H9 (cell line): ENCODE measurements at regions not wholly inside any gene's neighbourhood (a gene's known extent, or its start where the extent isn't known, plus 50 kb on each side); places are given as distances from the start of the nearest gene placed in this dataset.

Source experiments
- DNase-seq: peaks from one replicate; pipeline ENCODE4 v3.0.0-alpha.2; 2017
- H2AFZ ChIP-seq: one replicate; pipeline ENCODE4 v1.6.1; 2013; ENCODE audit warnings: mild to moderate bottlenecking, low read length, control low read depth, moderate library complexity
- H2AK5ac ChIP-seq: 2 replicates; pipeline ENCODE4 v1.6.1; 2013; ENCODE audit warnings: low read length, control low read depth, mixed read lengths; ENCODE audit not compliant: insufficient read length
- H2BK120ac ChIP-seq: one replicate; pipeline ENCODE4 v1.6.1; 2013; ENCODE audit warnings: low read depth, mild to moderate bottlenecking, low read length, control low read depth, inconsistent platforms; ENCODE audit not compliant: poor library complexity, severe bottlenecking
- H2BK12ac ChIP-seq: 2 replicates; pipeline ENCODE4 v1.6.1; 2013; ENCODE audit warnings: low read length, control low read depth, mixed read lengths, low read depth; ENCODE audit not compliant: insufficient read length
- H2BK15ac ChIP-seq: 2 replicates; pipeline ENCODE4 v1.6.1; 2013; ENCODE audit warnings: low read depth, low read length, control low read depth
- H2BK20ac ChIP-seq: one replicate; pipeline ENCODE4 v1.6.1; 2013; ENCODE audit warnings: low read depth, mild to moderate bottlenecking, low read length, control low read depth, inconsistent platforms; ENCODE audit not compliant: poor library complexity, severe bottlenecking
- H2BK5ac ChIP-seq: 2 replicates; pipeline ENCODE4 v1.6.1; 2013; ENCODE audit warnings: low read length, control low read depth, mixed read lengths; ENCODE audit not compliant: insufficient read length
- H3K14ac ChIP-seq: 2 replicates; pipeline ENCODE4 v1.6.1; 2013; ENCODE audit warnings: low read length, control low read depth; ENCODE audit not compliant: insufficient read depth
- H3K18ac ChIP-seq: 2 replicates; pipeline ENCODE4 v1.6.1; 2013; ENCODE audit warnings: low read depth, mild to moderate bottlenecking, mixed read lengths, low read length, control low read depth; ENCODE audit not compliant: insufficient read length
- H3K23ac ChIP-seq: 2 replicates; pipeline ENCODE4 v1.6.1; 2013; ENCODE audit warnings: low read length, control low read depth, mixed read lengths, low read depth; ENCODE audit not compliant: insufficient read length
- H3K23me2 ChIP-seq: 2 replicates; pipeline ENCODE4 v1.6.1; 2013; ENCODE audit warnings: low read depth, mild to moderate bottlenecking, mixed read lengths, low read length, control low read depth; ENCODE audit not compliant: insufficient read length, poor library complexity, severe bottlenecking
- H3K27ac ChIP-seq: 2 replicates; pipeline ENCODE4 v1.5.1; 2013; ENCODE audit warnings: low read length, control low read depth, mixed read lengths, low read depth; ENCODE audit not compliant: insufficient read length
- H3K27me3 ChIP-seq: 2 replicates; pipeline ENCODE4 v1.6.1; 2013; ENCODE audit warnings: low read length, control low read depth, inconsistent platforms; ENCODE audit not compliant: insufficient read depth
- H3K4ac ChIP-seq: 2 replicates; pipeline ENCODE4 v1.6.1; 2013; ENCODE audit warnings: low read depth, mild to moderate bottlenecking, control low read depth, inconsistent platforms, low read length, moderate library complexity
- H3K4me1 ChIP-seq: 2 replicates; pipeline ENCODE4 v1.6.1; 2013; ENCODE audit warnings: low read length, control low read depth, inconsistent platforms; ENCODE audit not compliant: insufficient read depth
- H3K4me2 ChIP-seq: 2 replicates; pipeline ENCODE4 v1.6.1; 2013; ENCODE audit warnings: low read length, control low read depth, mixed read lengths; ENCODE audit not compliant: insufficient read length, insufficient read depth
- H3K56ac ChIP-seq: 2 replicates; pipeline ENCODE4 v1.6.1; 2013; ENCODE audit warnings: low read depth, mild to moderate bottlenecking, mixed read lengths, low read length, control low read depth; ENCODE audit not compliant: insufficient read length
- H3K79me1 ChIP-seq: 2 replicates; pipeline ENCODE4 v1.6.1; 2013; ENCODE audit warnings: low read depth, mild to moderate bottlenecking, moderate library complexity, low read length, control low read depth, inconsistent platforms; ENCODE audit not compliant: insufficient read depth, poor library complexity, severe bottlenecking
- H3K79me2 ChIP-seq: 2 replicates; pipeline ENCODE4 v1.6.1; 2013; ENCODE audit warnings: low read length, control low read depth, inconsistent platforms; ENCODE audit not compliant: insufficient read depth
- H3K9ac ChIP-seq: 2 replicates; pipeline ENCODE4 v1.6.1; 2013; ENCODE audit warnings: low read length, control low read depth, mixed read lengths; ENCODE audit not compliant: insufficient read length; ENCODE audit errors: extremely low read depth
- H3K9me3 ChIP-seq: one replicate; pipeline ENCODE4 v1.6.1; 2013; ENCODE audit warnings: low read depth, low read length, inconsistent platforms; ENCODE audit not compliant: control insufficient read depth
- H3T11ph ChIP-seq: one replicate; pipeline ENCODE4 v1.6.1; 2013; ENCODE audit warnings: mild to moderate bottlenecking, low read length, control low read depth, inconsistent platforms
- H4K20me1 ChIP-seq: one replicate; pipeline ENCODE4 v1.6.1; 2013; ENCODE audit not compliant: control insufficient read depth, insufficient read length, insufficient read depth
- H4K5ac ChIP-seq: 2 replicates; pipeline ENCODE4 v1.6.1; 2013; ENCODE audit warnings: low read depth, mild to moderate bottlenecking, mixed read lengths, low read length, control low read depth; ENCODE audit not compliant: insufficient read length
- H4K8ac ChIP-seq: replicated peaks from 2 replicates; pipeline ENCODE4 v1.6.1; 2013; ENCODE audit warnings: low read length, control low read depth, mixed read lengths, low read depth; ENCODE audit not compliant: insufficient read length
- H4K91ac ChIP-seq: 2 replicates; pipeline ENCODE4 v1.6.1; 2013; ENCODE audit warnings: low read depth, mild to moderate bottlenecking, moderate library complexity, mixed read lengths, low read length, control low read depth; ENCODE audit not compliant: insufficient read length
- H3K27ac Mint-ChIP-seq, 3 experiments: 2 replicates in 2 of 3; 3 replicates in 1 of 3; pipeline ENCODE4 v1.8.0; 2020 to 2021; ENCODE audit warnings: mixed read lengths in 3 of 3, mild to moderate bottlenecking in 1 of 3, moderate library complexity in 1 of 3
- H3K27me3 Mint-ChIP-seq: 2 replicates; pipeline ENCODE4 v1.8.0; 2021; ENCODE audit warnings: low read depth, mild to moderate bottlenecking, moderate library complexity, mixed read lengths
- H3K36me3 Mint-ChIP-seq, 3 experiments: 2 replicates in 2 of 3; 3 replicates in 1 of 3; pipeline ENCODE4 v1.8.0; 2020 to 2021; ENCODE audit warnings: low read depth in 3 of 3, mixed read lengths in 3 of 3; ENCODE audit not compliant: insufficient read depth in 1 of 3
- H3K4me1 Mint-ChIP-seq, 2 experiments: 2 replicates each; pipeline ENCODE4 v1.8.0; 2020; ENCODE audit warnings: mixed read lengths in 2 of 2
- H3K4me3 Mint-ChIP-seq, 2 experiments: 2 replicates in 1 of 2; 3 replicates in 1 of 2; pipeline ENCODE4 v1.8.0; 2020 to 2021; ENCODE audit warnings: mild to moderate bottlenecking in 2 of 2, mixed read lengths in 2 of 2, moderate library complexity in 1 of 2
- H3K9me3 Mint-ChIP-seq, 2 experiments: 2 replicates in 1 of 2; 3 replicates in 1 of 2; pipeline ENCODE4 v1.8.0; 2020; ENCODE audit warnings: mild to moderate bottlenecking in 2 of 2, mixed read lengths in 2 of 2, moderate library complexity in 1 of 2
- WGBS: extraction: QIAGEN DNeasy Blood & Tissue Kit; methylation state at CpG from one replicate; pipeline ENCODE4 v1.1.7; 2013; ENCODE audit warnings: missing lambda C conversion rate, low lambda C conversion rate, mixed read lengths; ENCODE audit not compliant: insufficient read length; ENCODE audit errors: extremely low coverage; 5-methylcytosine and 5-hydroxymethylcytosine counted together
- TF ChIP-seq, protein P1 (sequence below): fragments of 200-600 bp; sonication (generic); conservative IDR thresholded peaks from 3 replicates; pipeline ENCODE4 v1.8.0; 2021; ENCODE audit warnings: antibody characterized with exemption, mild to moderate bottlenecking

DNA sequence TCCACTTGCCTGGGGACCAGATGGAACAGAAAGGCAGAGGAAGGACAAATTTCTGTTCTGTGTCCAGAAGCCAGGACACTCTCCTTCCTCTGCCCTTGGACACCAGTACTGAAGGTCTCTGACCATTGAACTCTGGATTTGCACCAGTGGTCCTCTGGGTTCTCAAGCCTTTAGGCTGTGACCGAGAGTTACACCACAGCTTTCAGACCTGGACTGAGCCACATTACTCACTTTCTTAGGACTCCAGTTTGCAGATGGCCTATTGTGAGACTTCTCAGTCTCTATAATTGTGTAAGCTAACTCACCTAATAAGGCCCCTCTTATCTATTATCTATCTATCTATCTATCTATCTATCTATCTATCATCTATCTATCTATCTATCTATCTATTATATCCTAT lies 295.3 kb upstream of the GALNTL6 start:
- no CpG with 5 or more reads among the region's 1 CpG for WGBS
- no peak overlapping the region for H3K56ac ChIP-seq
- H3K4me1 ChIP-seq, result no peaks in the 10 kb centered on the region; the same call in 1 of the 2 replicates
- Mint-ChIP-seq H3K27me3 (no peaks in the 10 kb centered on the region), H3K36me3 (no peaks in the 10 kb centered on the region), H3K9me3 (no peaks in the 10 kb centered on the region; a peak in 1 of 5 replicates), H3K4me1 (no peaks in the 10 kb centered on the region), H3K27ac (no peak overlapping the region), H3K4me3 (no peak overlapping the region)
- H3K79me2 ChIP-seq, result no peaks in the 10 kb centered on the region
- no peak overlapping the region for H3K9ac ChIP-seq
- no peak overlapping the region for H3K14ac ChIP-seq
- no peak overlapping the region for H2BK15ac ChIP-seq
- H2BK5ac ChIP-seq, result no peak overlapping the region
- no peak for DNase-seq
- no peak overlapping the region for H4K5ac ChIP-seq
- no peak overlapping the region for H3K23ac ChIP-seq
- H4K20me1 ChIP-seq, result no peaks in the 10 kb centered on the region
- H3K18ac ChIP-seq, result no peak overlapping the region
- H3T11ph ChIP-seq, result no peak overlapping the region
- no peak overlapping the region for H2BK120ac ChIP-seq
- H3K79me1 ChIP-seq, result no peaks in the 10 kb centered on the region
- TF ChIP-seq, protein P1, sequence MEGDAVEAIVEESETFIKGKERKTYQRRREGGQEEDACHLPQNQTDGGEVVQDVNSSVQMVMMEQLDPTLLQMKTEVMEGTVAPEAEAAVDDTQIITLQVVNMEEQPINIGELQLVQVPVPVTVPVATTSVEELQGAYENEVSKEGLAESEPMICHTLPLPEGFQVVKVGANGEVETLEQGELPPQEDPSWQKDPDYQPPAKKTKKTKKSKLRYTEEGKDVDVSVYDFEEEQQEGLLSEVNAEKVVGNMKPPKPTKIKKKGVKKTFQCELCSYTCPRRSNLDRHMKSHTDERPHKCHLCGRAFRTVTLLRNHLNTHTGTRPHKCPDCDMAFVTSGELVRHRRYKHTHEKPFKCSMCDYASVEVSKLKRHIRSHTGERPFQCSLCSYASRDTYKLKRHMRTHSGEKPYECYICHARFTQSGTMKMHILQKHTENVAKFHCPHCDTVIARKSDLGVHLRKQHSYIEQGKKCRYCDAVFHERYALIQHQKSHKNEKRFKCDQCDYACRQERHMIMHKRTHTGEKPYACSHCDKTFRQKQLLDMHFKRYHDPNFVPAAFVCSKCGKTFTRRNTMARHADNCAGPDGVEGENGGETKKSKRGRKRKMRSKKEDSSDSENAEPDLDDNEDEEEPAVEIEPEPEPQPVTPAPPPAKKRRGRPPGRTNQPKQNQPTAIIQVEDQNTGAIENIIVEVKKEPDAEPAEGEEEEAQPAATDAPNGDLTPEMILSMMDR, result no peak
- no peak overlapping the region for H2BK20ac ChIP-seq
- H3K27ac ChIP-seq, result no peak overlapping the region
- H2AFZ ChIP-seq, result no peak overlapping the region
- H3K9me3 ChIP-seq, result no peaks in the 10 kb centered on the region
- H2AK5ac ChIP-seq, result no peak overlapping the region
- H3K4me2 ChIP-seq, result no peak overlapping the region
- no peak overlapping the region for H4K91ac ChIP-seq
- H3K4ac ChIP-seq, result no peak overlapping the region
- H4K8ac ChIP-seq, result no peak overlapping the region
- no peaks in the 10 kb centered on the region for H3K23me2 ChIP-seq
- H2BK12ac ChIP-seq, result no peak overlapping the region
- no peaks in the 10 kb centered on the region for H3K27me3 ChIP-seq
